ENCODE measurements at regions not wholly inside any gene's neighbourhood (a gene's known extent, or its start where the extent isn't known, plus 50 kb on each side); places are given as distances from the start of the nearest gene placed in this dataset.
"Not testable (repeated sequence)": the region's sequence is repeated elsewhere in the genome, so short reads cannot be mapped to it uniquely, and the experiment has no call there.

DNA sequence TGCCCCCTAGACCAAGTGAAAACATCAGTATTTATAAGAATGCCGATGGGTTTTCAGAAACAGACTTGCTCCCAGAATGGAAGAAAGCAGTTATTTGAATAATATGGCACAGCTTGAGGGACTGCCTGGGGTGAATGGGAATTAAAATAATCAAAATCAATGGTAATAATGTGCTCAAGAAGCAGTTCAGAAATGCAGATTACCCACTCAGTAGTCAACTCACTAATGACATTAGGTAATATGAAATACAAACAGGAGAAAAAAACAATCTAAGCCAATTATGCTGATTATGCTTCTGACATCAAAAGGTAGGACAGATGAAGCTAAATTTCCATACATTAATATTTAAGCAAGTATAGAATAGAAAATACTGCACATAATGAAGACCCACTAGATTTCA, 179.3 kb downstream of the ENC1 start:
- DNase-seq (ENCODE audit: low read depth), result no peak

DNA sequence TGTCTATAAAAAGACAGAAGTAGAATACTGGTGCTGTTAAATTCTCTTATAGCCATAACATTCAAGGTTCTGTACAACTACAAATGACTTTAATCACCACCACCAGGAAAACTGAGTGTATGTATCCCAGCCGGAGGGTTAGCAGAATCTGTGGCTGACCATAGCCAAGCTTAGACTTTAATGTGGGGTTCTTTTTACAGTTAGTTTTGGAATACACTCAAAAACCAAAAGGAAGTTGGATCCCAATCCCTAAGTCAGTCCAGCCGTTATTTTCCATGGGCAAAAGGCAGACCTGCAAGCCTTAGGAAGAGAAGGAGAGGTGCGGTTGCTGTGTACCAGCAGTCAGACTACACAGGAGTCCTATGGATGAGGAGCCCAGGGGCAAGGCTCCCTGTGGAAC, 179.8 kb downstream of the ENC1 start:
- DNase-seq (ENCODE audit: low read depth), result no peak

DNA sequence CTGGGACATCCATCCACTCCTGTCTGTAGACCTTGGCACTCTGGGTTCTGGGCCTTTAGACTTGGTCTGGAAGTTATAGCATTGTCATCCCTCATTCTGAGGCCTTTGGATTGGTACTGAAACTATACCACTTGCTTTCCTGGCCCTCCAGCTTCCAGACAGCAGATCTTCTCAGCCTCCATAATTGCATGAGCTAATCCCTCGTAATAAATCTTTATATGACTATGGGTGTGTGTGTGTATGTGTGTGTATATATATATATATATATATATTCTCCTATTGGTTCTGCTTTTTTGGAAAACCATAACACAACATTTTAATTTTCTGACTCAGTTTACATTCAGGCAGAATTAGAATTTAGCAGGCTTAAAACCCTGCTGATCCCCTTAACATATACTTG, 180.5 kb downstream of the ENC1 start:
- DNase-seq (ENCODE audit: low read depth), result no peak

DNA sequence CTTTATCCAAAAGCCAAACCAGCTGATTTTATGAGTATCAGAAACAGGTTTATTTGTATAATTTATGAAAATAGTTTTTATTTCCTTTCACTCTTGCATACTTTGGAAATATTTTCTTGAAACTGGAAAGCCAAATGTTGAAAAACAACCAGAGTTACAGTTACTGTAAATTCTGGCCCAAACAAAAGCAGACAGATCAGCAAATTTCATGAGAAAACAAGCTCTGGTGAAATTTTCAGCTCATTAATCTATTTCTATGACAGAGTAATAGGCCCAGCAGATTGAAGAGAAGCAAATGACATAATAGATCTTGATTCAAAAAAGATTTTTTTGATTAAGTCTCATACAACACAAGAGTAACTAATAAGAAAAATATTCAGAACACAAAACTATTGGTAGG, 182.7 kb downstream of the ENC1 start:
- DNase-seq (ENCODE audit: low read depth), result no peak

DNA sequence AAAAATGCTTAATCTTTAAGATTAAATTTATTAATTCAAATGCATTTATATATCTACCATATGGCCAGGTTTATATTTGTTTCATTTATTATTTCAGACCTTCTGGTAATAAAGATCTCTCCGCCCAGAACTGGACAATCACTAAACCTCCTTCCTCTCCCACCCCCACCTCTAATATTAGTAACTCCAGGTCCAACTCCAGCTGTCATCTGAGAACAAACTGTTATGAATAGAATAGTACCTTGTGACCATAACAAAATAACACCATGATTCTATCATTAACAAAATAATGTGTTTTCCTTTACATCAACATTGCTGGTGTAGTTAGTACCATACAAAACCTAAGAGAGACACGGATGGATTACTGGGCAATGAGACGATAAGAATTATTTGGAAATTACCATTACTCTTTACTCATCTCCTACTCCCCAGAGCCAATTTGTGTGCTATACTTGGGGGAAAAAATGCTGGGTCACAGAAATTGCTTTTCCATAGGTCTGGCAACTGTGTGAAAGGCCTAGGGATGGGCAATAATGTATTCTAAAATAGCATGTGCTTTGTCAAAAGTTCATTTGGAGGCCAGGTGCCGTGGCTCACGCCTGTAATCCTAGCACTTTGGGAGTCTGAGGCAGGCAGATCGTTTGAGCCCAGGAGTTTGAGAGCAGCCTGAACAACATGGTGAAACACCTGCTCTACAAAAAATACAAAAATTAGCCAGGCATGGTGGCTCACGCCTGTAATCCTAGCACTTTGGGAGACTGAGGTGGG, 186.1 kb downstream of the ENC1 start:
- DNase-seq (ENCODE audit: low read depth), result no peak

DNA sequence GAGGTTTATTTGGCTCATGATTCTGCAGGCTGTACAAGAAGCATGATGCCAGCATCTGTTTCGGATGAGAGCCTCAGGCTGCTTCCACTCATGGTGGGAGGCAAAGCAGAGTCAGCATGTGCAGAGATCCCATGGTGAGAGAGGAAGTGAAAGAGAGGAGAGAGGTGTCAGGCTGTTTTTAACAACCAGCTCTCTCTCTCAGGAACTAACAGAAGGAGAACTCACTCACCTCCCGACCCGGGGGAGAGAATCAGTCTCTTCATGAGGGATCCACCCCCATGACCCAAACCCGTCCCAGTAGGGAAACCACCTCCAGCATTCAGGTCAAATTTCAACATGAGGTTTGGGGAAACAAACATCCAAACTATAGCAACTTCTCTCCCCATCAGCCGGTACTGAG, 187.7 kb downstream of the ENC1 start:
- no peak for DNase-seq (ENCODE audit: low read depth)

DNA sequence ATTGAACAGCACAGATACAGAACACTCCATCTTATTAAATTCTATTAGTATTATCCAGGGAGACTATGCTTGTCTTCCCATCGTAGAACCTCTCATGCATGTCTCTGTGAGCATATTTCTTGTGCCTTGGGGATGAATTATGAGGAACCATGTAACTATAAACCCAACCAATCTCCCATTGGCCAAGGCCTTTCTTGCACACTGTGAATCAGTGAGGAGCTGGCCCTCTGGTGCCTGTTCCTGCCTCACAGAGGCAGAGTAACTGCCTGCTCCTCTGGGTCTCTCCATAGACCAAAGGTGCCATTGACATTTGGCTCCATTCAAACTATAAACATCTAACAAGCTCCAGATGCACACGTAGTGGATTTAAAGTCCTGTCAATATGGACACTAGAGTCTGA, 190.4 kb downstream of the ENC1 start:
- no peak for DNase-seq (ENCODE audit: low read depth)

DNA sequence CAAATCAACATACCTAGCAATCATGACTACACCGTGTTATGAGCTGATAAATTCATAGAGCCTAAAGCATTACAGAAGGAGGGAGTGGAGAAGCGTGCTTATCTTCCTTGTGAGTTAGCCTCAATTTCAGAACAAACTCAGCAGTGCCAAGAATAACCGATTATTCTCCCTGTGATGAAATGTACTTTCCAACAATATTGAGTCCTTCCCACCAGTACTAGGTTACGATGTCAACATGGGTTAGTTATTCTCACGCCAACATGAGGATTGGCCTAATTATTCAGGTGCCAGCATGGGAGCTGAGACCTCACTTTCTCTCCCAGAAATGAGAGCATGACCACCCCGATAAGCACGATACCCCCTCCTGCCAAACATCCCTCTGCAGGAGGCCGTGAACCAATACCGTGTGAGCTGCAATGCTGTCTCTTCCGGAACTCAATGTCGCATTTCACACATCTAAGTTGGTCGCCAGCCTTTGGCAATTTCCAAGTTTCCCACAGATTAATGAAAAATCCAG, 193.7 kb downstream of the ENC1 start:
- DNase-seq (ENCODE audit: low read depth), result no peak

DNA sequence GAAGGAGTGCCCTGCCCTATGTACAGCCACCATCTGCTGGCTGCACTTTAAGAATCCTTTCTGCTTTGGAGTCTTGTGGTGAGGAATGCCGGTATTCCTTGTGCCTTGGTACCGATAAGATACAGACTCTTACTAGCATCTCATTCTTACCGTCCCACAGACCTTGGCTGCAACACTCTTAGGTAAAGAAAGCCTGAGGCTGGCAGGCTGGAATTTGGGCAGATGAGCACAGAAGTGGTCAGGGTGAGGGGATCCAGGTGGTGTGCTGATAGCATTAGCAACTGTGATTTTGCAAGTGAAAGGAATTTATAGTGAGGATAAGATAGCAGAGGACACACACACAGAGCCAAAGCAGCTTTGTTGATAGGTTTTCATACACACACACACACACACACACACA, 198.1 kb downstream of the ENC1 start:
- no peak for DNase-seq (ENCODE audit: low read depth)

DNA sequence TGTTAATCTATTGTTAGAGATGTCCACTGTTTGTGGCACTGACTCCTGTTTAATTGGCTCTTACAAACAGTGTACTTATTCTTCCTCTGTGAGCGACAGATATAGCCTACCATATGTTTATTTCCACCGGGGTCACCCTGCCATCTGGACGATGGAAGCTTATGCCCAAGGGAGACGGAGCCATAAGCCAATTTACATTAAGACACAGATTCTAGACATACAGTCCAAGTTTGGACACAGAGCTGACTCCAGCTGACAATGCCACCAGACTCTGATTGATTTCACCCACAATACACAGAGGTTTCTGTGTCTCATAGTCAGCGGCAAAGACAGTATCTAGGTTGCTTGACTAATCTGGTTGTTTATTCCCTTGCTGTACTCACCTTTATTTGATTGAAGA, 198.9 kb downstream of the ENC1 start:
- no peak for DNase-seq (ENCODE audit: low read depth)

DNA sequence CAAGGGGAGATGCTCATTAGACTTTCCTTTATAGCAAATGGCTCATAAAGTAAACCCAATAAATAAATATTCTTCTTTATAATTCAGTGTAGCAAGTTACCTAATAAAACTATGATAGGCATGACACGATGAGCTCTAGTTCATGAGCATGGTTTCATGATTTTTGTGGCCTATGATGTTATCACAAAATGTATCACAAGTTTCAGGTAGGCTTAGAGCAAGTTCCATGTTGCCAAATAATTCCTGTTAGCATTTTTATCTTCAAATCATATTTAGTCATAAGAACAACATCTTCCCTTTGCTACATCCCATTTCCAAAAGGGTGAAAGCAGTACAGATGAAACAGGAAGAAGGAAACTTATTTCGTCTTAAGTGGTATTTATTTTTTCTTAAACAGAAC, 200.2 kb downstream of the ENC1 start:
- DNase-seq (ENCODE audit: low read depth), result no peak

DNA sequence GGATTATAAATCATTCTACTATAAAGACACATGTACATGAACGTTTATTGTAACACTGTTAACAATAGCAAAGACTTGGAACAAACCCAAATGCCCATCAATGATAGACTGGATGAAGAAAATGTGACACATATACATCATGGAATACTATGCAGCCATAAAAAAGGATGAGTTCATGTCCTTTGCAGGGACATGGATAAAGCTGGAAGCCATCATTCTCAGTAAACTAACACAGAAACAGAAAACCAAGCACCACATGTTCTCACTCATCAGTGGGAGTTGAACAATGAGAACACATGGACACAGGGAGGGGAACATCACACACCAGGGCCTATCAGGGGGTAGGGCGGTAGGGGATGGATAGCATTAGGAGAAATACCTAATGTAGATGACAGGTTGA, 202.7 kb downstream of the ENC1 start:
- not testable (repeated sequence) for DNase-seq (ENCODE audit: low read depth)

DNA sequence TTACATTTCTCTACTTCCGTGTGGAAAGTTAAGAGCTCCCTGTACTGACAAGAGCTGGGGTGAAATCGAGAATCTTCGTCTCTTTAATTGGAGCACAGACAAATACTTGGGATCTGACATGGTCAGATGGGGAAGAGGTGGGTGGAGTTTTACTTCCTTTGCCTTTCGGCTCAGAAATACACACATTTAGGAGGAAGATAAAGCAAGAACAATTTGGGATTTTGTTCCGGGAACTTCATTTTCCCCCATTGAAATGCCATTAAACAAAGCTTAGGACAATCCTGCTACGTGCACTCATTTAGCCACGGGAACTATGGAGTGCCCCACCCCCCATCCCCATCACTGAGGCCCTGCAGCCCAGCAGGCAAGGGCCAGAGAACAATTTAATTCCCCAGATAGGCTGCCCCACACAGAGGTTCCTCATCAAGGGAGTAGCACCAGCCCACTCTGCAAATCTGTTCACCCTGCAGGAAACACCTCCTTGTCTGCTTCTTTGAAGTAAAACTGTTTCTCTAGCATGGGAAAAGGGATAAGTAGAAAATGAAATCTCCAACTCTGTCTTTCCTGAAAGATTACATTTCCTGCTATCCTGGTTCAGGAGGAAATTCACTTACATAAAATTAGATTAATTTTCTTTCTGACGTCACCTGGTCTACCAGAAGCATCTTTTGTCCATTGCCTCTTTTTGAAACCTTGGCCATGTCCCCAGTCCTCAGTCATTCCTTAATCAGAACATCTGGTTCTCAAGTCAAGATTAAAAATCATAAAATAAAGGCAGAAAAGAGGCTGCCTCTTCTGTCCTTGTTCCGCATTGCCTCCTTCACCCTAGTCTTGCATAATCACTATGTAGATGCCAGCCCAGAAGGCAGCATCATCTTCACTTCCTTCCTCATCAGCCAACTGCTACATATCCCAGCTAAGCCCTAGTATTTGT, 206.4 kb downstream of the ENC1 start:
- DNase-seq (ENCODE audit: low read depth), result no peak

DNA sequence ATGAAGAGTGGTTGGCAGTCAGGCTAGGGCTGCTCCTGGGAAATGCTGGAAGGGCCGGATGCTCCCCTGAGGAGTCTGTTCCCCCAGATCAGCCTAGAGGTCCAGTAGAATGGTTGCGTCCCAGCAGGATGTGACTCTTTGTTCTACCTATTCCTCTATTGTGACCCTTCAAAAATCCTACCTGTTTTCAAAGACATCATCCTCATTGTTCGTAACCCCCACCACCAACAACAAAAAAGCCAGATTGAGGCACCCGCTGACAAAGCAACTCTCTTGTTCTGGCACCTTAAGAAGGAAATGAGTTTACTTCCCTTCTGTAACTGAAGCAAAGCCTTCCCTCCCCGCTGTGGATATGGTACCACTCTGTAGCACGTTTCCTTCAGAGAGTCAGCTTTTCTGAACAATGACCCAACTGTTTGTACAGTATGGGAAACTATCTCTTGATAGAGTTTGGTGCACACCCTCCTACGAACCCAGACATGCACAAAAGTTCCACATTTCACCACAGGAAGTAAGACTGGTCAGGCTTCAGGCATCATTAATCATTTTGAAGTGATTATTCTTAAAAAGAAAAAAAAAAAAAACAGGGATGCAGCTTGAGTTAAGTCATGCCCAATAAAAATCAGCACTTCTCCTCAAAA, 207.2 kb downstream of the ENC1 start:
- no peak for DNase-seq (ENCODE audit: low read depth)

DNA sequence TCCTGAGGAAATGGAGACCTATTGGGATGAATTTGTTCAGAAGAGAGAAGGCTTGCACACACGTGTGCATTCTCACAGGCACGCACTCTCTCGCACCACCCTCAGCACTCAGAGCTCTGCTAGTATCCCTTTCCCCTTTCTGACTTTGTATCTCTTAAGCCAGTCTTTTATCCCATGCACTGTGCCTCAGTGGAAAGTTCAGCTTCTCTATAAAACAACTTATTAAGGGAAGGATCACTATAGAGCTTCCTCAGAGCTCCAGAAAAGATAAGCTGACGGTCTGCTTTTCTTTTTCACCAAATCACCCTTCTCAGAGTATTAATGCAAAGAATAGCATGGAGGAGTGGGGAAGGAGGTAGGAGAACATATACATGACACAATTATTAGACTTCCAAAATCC, 207.8 kb downstream of the ENC1 start:
- no peak for DNase-seq (ENCODE audit: low read depth)

DNA sequence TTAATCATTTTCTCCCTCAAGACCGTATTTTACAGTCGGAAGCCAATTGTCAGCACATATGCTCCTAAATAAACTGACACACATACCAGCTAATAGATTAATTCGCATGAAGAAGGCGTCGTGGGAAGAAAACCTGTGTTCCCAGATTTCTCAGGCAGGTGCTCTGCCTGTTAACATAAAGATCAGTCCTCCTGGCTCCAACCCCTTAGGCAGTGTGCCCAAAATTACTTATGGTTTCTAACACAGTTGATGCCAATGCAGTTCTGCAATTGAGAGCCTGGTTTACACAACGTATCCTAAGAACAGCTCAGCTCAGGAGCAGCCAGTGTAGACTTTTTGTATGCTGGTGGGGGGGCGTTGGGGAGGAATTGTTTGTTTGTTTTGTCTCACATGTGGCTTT, 208.3 kb downstream of the ENC1 start:
- DNase-seq (ENCODE audit: low read depth), result no peak

DNA sequence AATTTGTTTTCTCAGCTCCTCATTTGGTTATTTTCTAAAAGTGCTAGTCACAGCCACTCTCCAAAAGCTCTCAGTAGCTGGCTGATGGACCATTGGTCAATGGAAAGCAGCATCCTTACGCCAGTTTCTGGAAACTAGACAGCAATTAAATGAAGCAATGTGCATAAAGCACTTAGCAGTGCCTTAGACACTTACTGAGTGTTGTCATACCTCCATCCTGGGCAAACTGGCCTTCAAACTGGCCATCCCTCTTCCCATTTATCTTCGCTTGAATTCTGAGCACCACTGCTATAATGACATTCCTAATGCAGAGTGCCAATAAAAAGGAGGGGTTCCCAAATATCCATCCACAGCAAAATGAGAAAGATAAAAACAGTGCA, 209.2 kb downstream of the ENC1 start:
- DNase-seq (ENCODE audit: low read depth), result no peak

DNA sequence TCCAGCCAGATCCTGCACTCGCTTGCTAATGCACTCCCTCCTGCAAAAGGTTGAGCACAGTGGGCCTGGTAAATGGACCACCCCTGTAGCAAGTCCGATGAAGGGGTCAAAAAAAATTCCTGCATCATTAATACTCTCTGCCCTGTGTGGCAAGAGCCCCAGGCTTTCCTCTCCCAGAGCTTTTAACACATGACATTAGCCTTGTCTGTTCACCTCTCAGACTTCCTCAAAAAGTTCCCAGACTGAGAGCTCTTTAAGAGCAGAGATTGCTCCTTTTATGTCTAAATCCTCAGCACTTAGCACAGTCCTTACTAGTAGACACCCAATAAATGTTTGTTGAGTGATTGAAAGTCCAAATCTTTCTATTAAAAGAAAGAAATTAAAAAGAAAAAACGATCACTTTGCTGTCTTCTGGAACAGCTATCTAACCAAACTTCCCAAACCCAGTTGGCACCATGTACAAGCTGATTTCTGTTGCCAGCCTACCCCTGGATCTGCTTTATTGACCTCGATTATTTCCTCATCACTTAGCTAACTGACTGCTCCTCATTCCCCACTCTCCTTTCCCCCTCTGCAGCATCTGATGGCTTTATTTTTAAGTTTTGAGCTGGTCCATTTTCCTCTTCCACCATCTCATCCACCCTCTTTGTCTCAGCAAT, 209.8 kb downstream of the ENC1 start:
- no peak for DNase-seq (ENCODE audit: low read depth)

DNA sequence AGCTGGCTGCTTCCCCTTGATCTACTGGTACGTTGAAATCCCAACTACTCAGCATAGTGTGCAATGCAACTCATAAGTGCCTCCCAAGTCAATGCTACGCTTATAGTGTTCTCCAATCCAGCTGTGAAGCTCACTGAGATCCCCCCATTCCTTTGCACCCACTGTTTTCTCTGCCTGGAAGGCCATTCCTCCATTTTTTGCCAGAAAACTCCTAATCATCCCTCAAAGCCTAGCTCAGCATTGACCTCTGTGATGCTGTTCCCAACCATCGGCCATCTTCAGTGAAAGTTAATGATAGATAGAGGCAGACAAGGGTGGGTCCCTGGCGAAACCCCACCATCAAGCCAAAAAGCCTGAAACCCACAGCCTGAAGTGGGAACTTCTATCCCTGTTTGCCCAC, 211.0 kb downstream of the ENC1 start:
- no peak for DNase-seq (ENCODE audit: low read depth)

DNA sequence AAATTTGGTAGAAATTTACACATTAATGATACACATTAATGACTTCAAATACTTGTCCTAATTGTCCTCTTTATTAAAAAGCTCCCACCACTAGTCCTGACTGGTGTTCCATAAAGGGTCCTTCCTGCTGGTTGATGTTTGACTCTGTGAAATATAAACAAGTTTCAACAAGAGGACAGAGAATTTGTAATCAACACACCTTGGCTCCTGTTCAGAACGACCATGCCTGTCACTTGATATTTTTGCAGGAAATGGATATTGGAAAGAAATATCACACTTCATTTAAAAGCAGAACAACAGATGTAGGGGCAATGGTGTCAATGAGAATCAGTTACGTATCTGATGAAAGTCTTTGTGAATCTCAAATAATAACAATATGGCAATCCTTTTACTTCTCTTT, 211.7 kb downstream of the ENC1 start:
- DNase-seq (ENCODE audit: low read depth), result no peak

DNA sequence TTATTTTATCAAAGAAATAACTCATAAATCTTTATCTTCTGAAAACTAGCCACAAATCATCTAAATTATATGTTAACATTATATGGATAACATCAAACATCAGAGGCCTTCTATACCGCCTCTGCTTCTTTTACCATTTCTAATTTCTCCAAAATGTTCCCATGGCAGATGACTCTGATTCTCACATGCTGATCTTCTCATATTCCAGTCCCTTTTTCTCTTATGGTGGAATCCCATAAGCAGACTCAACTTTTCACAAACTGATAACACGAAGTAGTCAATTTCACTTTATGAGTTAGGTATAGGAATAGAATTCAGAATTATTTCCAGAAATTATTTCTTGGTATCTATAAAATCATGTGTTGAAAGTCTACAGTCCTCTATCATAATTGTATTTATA, 212.3 kb downstream of the ENC1 start:
- DNase-seq (ENCODE audit: low read depth), result no peak

DNA sequence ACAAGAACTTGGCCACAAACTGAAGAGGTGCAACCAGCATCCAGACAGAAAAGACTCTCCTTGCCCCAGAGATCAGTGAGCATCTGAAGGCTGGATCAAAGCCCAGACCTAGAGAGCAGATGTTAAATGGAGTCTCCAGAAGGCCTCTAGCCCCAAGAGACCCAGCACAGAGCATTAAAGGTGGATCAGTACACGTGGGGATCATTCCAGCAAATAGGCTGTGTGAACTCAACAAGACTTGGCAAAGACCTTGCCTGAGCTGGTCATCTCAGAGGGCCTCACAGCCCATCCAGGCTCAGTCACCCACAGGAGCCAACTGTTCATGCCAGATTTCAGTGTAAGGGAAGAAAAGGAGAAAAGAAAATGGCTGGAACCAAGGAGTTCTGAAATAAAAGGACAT, 214.0 kb downstream of the ENC1 start:
- no peak for DNase-seq (ENCODE audit: low read depth)

Data from stimulated activated CD8-positive, alpha-beta memory T cell treated with anti-CD3 and anti-CD28 coated beads, Interleukin-12 subunit alpha, Interleukin-12 subunit beta, amount 100 ng/mL, for 4 hours (primary cell).